ENCODE measurements at regions not wholly inside any gene's neighbourhood (a gene's known extent, or its start where the extent isn't known, plus 50 kb on each side); places are given as distances from the start of the nearest gene placed in this dataset.
"Not testable (repeated sequence)": the region's sequence is repeated elsewhere in the genome, so short reads cannot be mapped to it uniquely, and the experiment has no call there.

DNA sequence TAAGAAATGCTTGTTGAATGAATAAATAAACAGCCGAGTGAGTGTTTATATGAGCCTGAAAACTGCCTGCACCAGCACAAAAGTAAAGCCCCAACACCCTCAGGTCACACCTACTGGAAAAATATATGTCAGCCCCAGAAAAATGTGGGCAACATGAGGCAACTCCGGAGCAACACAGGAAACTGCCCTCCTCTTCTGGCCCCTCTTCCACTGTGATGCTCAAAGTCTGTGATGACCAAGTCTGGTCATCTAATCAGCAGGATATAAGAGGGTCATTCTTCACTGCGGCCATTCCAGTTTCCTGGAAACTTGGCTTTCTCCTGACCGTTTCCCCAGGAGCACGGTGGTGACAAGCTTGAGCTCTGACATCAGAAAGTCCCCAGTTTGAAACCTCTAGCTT is 159.6 kb upstream of the PZP start:
- DNase-seq, result no peak

DNA sequence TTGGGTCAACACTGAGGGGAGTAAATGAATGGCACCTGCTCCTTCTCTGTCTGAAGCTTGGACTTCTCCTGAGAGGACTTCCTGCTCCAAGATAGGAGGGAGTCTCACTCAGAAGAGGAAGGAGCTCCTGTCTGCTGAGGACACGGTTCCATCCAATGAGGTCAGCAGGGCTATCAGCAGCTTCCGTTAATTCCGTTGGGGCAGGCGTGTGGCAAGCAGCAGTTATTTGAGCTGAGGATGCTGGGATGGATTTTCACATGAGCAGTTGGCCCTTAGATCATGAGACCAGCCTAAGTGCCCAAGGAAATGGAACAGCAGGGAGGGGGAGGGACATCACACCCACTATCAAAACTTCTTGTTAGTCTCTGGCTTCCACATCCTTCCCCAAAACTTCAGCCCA is 159.0 kb upstream of the PZP start:
- DNase-seq, result no peak

DNA sequence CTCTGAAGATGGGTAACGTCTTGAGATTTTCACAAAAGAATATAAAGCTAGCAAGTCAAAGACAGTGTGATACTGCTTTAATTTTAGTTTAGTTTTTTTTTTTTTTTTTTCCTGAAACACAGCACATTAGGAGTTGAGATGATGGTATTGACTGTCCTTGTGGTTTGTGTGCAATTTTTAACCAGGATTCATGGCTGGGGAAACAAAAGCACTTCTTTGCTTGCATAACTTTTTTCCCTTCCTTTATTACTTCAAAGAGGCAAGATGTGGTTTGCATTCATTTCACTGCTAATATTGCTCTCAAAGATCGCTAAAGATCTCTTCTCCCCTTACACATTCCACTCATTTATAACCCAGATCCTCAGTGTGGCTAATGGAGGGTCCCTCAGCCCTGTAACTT is 157.1 kb upstream of the PZP start:
- no peak for DNase-seq

DNA sequence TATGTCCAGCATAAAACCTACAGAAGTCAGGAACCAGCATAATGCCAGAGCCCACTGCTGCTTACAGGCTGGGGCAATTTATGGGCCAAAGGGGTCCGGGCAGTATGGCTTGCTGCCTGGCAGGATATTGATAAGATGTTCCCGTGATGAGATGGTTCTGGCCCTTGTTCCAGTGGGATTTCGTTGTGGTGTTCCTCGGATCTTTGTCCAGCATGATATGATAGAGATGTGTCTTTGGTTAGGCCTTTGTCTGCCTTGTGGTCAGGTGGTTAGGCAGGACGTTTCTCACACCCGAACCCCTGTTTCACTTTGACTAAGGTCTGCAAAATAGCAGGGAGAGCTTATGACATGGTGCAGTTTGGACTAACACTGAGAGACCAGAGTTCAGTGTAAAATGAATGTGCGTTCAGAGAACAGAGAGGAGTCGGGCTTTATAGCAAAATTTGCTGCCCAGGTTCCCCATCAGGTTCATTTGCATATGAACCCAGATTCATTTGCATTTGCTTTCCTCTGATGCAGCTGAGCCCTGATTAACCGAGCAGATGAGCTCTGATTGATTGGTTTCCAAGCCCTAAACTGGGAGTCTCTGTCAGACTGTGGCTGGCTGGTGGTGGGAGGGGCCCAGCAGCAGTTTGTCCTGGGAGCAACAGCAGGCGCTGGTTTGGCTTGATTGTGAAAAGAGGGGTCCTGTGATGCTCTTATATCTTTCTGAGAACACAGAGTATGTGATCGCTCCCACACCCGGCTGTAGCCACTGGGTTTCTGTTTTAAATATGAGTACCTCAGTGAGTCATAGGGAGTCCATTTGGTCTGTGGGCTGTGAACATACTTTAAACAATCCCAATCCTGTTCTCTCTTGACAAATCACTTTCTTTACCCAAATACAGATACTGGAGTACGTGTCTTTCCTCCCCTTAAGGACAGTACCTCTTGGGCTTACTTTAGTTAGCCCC is 156.3 kb upstream of the PZP start:
- no peak for DNase-seq

DNA sequence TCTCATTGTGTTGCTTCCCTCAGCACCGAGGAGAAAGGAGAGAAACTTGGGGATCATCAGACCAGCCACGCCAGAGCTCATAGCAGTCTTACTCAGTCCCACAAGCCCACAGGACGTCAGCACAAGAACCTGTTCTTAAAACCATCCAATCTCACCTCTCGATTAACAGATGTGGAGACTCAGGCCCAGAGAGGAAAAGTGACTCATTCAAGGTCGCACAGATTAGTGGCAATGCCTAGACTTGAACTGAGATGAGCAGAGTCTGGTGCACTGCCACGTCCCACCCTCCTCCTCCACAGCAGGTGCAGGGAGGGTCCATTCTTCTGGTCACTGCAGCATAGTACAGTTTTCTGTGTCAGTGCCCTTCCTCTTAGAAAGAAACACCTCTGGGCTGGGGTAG is 154.9 kb upstream of the PZP start:
- no peak for DNase-seq

DNA sequence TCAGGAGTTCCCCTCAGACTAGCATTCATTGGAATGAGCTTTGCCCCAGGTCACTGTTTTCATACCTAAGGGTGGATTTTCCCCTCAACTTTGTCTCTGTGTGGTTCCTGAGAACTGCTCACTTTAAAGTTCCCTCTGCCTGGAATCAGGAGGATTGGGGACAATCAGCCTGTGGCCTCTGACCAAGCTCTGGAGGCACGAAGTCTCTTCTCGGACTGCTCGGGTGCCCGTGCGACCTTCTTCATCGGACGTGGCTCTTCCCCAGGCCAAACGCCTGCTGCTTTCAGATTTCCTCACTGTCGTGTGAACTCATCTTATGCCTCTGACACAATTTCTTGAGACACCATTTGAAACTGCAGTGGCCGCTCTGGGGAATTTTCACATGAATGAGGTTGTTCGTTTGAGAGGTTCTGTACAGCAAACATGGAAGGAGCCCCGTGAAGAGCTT is 153.7 kb upstream of the PZP start:
- DNase-seq, result no peak

DNA sequence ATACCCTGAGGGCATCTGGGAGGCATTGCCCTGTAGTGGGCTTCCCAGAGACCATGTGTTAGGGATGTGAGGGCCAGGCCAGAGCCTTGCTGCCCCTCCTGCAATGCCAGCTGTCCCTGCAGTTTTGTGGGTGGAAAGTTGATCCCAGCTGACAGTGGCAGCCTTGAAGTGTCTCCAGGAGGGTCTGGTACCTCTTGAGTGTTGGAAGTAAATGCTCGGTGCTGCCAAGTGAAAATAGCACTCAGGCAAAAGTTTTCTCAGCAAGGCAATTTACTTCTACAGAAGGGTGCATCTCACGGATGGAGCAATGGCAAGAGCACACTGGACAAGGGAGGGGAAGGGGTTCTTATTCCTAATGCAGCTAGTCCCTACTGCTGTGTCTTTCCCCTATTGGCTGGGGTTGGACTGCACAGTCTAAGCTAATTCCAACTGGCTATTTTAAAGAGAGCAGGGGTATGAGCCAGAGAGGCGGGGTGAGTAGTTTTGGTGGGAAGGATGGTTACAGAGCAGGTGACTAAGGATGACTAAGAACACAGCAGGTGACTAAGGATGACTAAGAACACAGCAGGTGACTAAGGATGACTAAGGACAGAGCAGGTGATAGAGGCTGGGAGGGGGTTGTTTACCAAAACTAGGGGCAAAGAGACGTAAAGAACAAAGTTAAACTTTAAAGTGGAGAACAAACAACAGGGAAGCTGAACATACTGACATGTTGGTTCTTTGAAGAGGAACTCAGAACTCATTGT is 146.0 kb upstream of the PZP start:
- not testable (repeated sequence) for DNase-seq

DNA sequence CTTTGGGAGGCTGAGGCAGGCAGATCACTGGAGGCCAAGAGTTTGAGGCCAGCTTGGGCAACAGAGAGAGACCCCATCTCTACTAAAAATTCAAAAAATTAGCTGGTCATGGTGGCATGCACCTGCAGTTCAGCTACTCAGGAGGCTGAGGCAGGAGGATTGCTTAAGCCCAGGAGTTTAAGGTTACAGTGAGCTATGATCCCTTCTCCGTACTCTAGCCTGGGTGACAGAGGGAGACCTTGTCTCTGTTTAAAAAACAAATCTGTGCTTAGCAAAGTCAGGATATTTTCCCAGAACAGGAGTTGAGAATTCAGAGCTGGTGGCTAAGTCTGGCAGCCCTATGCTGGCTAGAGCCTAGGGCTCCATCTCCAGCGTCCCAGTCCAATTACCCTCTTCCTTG is 142.9 kb upstream of the PZP start:
- no peak for DNase-seq

DNA sequence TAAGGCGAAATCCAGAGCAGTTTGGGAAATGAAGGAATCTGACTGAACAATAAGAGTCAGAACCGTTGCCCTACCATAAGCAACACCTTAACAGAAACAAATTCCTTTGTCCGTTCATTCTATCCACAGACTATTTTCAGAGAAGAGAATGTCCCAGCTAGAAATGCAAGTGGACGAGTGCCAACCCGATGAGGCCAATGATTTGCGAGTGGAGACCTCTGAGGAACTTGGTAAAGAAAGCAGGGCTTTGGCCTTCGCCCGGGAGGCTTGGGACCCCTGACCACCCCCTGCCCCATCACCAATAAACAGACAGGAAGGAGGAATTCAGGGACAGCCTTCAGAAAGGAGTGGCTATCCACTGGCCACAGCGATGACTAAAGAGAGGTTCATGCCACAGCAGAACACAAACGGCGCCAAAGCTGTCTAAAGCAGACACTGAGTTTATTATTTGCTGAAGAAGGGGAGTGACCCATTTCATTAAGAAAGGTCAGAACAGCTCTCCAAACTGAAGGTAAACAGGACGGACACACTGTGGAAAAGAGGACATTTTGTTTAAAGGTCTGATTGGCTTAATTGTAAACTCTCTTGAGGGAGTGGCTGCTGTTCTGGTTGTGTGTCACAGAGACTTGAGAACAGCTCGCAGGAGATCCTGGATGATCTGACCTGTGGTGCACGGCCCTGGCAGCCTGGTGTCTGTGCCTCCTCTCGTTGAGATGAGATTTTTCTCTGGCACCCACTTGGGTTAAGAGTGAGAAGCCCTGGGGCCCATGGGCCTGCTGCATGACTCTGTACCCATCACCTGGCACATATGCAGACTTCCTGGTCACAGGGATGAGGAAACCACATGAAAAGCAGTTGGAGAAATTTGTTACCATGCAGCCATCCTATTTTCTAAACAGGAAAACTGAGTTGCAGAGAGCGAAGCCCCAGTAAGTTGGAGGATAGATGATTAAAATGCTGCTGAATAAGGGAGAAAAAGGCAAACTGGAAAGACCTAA is 142.0 kb upstream of the PZP start:
- no peak for DNase-seq

DNA sequence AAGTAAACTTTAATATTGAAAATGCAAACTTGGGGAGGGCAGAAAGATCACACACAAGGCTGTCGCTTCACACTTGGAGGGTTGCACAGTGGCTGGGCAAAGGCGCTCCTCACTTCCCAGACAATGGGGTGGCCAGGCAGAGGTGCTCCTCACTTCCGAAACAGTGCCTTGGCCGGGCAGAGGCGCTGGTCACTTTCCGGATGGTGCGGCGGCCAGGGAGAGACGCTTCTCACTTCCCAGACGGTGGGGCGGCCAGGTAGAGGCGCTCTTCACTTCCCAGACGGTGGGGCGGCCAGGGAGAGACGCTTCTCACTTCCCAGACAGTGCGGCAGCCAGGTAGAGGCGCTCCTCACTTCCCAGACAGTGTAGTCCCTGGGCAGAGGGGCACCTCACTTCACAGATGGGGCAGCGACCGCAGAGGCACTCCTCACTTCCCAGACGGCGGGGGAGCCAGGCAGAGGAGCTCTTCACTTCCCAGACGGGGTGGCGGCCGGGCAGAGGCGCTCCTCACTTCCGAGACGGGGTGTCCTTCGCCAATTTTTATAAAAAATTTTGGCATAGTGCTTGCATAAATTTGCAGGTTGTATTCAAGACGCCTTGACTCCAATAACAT is 140.8 kb upstream of the PZP start:
- DNase-seq, result no peak

DNA sequence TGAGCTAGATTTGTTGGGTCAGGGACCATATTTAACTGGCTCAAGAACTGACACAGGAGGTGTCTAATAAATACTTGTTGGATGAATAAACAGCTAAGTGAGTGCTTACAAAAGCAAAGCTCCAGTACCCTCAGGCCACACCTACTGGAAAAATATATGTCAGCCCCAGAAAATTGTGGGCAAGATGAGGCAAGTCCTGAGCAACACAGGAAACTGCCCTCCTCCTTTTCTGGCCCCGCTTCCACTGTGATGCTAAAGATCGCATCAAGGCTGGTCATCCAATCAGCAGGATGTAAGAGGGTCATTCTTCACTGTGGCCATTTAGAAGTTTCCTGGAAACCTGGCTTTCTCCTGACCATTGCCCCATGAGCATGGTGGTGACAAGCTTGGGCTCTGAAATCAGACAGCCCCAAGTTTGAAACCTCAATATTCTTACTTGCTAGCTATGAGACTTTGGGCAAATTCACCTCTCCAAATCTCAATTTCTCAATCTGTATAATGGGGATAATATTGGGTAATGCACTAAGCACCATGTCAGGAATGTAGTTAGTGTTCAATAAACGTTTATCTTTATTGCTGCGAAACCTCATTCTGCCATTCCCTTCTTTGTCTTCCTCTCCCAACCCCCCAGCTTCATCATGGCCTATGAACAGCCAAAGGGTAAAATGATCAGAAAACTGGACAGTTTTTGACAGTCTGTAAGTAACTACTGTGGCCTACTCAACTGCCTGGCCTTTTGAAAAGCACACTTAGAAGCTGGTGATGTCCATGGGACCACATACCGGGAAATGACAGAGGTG is 139.3 kb upstream of the PZP start:
- no peak for DNase-seq

DNA sequence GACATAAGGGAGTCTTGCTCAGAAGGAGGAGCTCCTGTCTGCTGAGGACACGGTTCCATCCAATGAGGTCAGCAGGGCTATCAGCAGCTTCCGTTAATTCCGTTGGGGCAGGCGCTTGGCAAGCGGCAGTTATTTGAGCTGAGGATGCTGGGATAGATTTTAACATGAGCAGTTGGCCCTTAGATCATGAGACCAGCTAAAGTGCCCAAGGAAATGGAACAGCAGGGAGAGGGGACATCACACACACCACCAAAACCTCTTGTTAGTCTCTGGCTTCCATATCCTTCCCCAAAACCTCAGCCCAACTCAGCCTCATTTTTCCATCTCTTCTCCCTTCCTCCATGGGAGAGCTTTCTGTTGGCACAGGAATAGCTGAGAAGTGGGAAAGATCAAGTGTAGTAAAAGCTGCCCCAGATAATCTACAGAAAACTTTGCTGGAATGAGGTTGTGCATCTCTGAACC is 138.7 kb upstream of the PZP start:
- no peak for DNase-seq

DNA sequence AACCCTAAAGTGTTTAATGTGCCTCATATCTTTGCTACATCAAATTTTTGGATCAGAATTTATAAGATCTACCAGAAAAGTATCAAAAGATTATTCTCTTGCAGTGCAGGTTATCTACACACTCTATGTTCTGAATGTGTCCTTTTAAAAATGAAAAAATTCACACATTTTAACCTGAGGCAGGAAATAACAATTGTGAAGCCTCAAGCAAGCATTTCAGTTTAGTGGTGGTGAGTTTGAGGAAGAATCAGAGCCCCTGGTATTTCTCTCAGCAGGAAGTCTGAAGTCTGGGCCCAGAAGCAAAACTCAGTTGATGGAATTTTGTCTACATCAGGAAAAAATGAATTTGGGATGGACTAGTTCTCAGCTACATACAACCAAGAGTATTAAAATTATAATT is 137.0 kb upstream of the PZP start:
- DNase-seq, result no peak

DNA sequence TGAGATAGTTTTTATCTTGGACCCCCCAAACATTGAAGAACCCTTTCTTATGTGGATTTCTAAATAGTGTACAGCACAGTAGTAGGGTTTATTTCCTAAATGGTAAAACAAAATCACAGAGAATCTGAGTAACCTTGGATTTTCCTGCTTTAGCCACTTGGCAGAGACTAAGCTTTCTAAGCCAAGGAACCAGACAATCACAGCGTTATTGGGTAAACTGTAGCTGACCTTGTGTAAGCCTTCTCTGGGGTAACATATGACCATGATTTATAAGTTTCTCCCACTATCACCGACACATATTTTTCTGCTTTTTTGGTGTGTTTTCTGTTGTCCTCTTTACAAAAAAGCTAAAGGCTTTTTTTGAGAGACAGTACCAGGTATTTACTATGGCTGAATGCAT is 136.3 kb upstream of the PZP start:
- no peak for DNase-seq

DNA sequence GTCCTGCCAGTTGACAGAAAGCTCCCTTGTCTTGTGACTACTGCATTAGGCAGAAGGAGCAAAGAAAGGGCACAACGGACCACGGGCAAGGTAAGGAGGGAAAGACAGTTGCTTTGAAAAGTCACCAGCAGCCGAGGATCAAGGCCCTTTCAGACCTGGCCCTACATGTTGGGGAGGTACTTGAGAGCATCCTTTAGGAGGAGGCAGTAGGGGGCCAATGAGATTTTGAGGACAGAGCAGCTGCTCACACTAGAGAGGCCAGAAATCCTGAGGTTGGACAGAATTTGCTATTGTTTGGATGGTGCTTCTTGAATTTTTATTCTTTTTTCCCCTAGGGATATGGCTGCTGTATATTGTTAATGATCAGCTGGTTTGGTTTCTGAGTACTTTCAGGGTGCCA is 135.5 kb upstream of the PZP start:
- no peak for DNase-seq

DNA sequence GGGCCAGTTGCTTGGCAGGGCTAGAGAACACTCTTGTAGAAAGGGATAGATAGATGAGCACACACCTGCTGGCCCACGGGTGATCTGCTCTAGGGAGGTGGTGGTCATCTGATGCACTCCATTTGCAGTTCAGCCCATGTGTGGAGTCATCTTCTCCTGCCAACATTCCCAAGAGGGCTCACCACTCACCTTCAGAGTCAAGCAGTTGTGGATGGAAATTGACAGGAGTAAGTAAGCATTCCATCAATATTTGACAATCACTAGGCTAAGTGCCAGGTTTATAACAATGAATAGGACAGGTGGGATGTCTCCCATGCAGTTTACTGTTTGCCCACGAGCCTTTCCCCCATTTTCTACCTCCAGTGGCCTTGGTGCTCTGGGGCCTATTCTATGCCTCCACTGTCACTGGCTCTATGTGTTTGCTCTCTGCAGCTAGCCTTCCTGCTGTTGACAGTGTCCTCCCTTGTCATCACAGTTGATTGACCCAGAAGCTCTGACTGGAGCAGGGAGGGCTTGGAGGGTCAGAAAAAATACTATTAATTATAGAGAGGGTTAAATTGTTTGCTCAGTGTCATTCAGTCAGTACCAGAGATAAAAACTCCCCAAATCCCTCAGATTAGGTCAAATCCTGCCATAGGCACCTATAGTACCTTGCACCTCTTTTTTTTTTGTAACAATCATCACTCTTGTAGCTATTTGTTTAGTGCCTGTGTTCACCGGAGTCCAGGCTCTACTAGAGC is 134.6 kb upstream of the PZP start:
- DNase-seq, result no peak

DNA sequence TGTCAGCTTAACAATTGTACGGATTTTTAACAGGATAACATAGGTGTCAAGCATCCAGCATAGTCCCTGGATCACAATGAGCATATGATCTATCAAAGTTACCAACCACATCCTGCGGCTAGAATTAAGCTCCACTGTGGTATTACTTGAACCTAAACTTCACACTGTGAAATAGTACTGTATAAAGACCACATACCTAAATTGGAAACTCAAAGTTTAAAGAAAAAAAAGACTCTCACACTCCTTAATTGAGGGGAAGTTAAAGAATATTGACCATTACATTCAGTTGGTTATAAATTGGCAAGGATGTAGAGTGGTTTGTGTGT is 133.0 kb upstream of the PZP start:
- DNase-seq, result no peak

DNA sequence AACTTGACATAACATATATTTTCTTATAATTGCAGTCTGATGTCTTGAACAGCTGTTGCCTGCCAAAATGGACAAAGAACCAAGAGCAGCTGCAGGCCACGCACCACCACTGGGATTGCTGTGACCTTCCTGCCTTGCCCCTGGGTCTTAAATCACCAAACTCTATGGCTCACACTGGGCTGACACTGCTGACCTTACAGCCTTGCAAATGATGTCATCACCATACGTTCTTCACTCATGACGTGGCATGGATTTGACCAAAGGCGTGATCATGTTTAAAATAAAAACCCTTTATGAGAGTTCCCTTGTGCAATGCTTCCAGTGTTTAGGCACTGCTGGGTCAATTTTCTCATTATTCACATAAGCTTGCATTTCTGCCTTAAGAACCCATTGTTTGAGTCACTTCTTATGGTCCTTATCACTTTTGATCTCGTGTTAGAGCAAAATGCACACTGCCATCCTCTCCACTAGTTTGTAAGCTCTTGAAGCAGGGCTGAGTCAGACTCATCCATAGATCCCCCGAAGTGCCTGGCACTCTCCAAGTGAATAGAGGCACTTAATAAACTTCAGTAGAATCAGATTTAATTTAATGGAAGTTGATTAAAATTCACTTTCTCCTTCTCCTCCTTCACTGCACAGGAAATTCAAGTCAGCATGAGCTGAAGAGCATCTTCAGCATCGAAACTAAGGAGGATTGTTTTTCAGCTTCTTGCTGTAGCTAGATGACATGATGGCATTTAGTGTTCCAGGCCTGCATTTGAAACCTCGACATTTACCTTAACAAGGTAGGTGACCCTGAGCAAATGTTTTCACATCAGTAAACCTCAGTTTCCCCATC is 132.4 kb upstream of the PZP start:
- peak; percentile 43 for DNase-seq

DNA sequence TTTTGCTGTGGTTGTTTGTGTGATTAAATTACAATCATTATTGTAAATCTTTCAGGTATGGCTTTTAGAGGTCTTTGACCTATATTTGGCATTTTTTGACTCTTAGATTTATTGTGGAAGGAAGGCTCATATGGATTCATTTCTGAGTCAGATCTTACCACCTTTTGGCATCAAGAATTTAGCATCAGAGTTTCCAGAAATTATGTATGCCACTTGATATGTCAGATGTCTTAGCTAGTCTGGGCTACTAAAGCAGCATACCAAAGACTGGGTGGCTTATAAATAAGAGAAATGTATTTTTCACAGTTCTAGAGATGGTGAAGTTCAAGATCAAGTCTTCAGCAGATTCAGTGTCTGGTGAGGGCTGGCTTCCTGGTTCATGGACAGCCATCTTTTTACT is 129.5 kb upstream of the PZP start:
- DNase-seq, result no peak

Measured in left kidney (tissue), 1 donor.